Astrocyte (in vitro differentiated cells and primary cell): ENCODE measurements at regions not wholly inside any gene's neighbourhood (a gene's known extent, or its start where the extent isn't known, plus 50 kb on each side); places are given as distances from the start of the nearest gene placed in this dataset.

Experiments used
- CTCF ChIP-seq: IDR thresholded peaks from 2 replicates; pipeline ENCODE4 v1.5.1; 2011; ENCODE audit warnings: low read depth, mild to moderate bottlenecking, inconsistent platforms, low read length, moderate library complexity; ENCODE audit not compliant: insufficient read depth
- EZH2 ChIP-seq: IDR thresholded peaks from 2 replicates; pipeline ENCODE4 v1.6.1; 2012; ENCODE audit warnings: mild to moderate bottlenecking, low read length, inconsistent platforms; ENCODE audit not compliant: insufficient read depth

GRCh38 chr10:106213493-106213892, 951.0 kb downstream of the SORCS1 start:
- TF ChIP-seq CTCF = no peak
- TF ChIP-seq EZH2 = no peak
